ENCODE measurements at regions not wholly inside any gene's neighbourhood (a gene's known extent, or its start where the extent isn't known, plus 50 kb on each side); places are given as distances from the start of the nearest gene placed in this dataset.

DNA sequence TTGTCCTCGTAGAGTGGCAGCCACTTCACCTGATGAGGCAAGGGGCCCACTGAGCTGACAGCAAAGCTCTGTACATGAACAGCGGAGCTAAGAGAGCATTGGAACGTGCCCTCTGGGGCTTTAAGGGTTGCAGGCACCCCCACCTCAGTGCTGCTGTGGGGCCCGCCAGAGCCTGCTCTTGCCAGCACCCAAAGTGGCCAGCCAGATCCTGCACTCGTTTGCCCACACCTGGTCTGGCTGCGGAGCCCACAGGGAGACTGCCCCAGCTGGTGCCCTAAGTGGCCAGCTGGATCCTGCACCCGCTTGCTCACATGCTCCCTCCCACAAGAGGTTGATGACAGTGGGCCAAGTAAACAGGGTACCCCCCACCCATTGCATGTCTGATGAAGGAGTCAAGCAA is 783.4 kb upstream of the MIR17HG start:
- no peaks in the 10 kb centered on the region for H3K4me1 ChIP-seq (ENCODE audit: control insufficient read depth in 4 of 4, insufficient read depth in 4 of 4, low read length in 3 of 4)
- no peak overlapping the region for H3K9ac ChIP-seq (ENCODE audit: low read depth in 1 of 2, low read length in 2 of 2)
- H3K9me3 ChIP-seq (ENCODE audit: control insufficient read depth in 4 of 4, low read length in 3 of 4) = no peaks in the 10 kb centered on the region
- no peaks in the 10 kb centered on the region for H3K27me3 ChIP-seq (ENCODE audit: control insufficient read depth in 4 of 4, insufficient read depth in 4 of 4, low read length in 3 of 4)
- DNase-seq (ENCODE audit: low spot score) = no peak
- TF ChIP-seq, protein P1, sequence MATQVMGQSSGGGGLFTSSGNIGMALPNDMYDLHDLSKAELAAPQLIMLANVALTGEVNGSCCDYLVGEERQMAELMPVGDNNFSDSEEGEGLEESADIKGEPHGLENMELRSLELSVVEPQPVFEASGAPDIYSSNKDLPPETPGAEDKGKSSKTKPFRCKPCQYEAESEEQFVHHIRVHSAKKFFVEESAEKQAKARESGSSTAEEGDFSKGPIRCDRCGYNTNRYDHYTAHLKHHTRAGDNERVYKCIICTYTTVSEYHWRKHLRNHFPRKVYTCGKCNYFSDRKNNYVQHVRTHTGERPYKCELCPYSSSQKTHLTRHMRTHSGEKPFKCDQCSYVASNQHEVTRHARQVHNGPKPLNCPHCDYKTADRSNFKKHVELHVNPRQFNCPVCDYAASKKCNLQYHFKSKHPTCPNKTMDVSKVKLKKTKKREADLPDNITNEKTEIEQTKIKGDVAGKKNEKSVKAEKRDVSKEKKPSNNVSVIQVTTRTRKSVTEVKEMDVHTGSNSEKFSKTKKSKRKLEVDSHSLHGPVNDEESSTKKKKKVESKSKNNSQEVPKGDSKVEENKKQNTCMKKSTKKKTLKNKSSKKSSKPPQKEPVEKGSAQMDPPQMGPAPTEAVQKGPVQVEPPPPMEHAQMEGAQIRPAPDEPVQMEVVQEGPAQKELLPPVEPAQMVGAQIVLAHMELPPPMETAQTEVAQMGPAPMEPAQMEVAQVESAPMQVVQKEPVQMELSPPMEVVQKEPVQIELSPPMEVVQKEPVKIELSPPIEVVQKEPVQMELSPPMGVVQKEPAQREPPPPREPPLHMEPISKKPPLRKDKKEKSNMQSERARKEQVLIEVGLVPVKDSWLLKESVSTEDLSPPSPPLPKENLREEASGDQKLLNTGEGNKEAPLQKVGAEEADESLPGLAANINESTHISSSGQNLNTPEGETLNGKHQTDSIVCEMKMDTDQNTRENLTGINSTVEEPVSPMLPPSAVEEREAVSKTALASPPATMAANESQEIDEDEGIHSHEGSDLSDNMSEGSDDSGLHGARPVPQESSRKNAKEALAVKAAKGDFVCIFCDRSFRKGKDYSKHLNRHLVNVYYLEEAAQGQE (IDR thresholded peaks at IDR 0.05) = no peak
- TF ChIP-seq, protein P2, sequence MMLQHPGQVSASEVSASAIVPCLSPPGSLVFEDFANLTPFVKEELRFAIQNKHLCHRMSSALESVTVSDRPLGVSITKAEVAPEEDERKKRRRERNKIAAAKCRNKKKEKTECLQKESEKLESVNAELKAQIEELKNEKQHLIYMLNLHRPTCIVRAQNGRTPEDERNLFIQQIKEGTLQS (IDR thresholded peaks at IDR 0.05) = no peak
- no peak for TF ChIP-seq TAF1 (conservative IDR thresholded peaks at IDR 0.05)
- TF ChIP-seq, protein P3, sequence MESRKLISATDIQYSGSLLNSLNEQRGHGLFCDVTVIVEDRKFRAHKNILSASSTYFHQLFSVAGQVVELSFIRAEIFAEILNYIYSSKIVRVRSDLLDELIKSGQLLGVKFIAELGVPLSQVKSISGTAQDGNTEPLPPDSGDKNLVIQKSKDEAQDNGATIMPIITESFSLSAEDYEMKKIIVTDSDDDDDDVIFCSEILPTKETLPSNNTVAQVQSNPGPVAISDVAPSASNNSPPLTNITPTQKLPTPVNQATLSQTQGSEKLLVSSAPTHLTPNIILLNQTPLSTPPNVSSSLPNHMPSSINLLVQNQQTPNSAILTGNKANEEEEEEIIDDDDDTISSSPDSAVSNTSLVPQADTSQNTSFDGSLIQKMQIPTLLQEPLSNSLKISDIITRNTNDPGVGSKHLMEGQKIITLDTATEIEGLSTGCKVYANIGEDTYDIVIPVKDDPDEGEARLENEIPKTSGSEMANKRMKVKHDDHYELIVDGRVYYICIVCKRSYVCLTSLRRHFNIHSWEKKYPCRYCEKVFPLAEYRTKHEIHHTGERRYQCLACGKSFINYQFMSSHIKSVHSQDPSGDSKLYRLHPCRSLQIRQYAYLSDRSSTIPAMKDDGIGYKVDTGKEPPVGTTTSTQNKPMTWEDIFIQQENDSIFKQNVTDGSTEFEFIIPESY (IDR thresholded peaks at IDR 0.05) = no peak
- TF ChIP-seq NR2F2 (IDR thresholded peaks at IDR 0.05) = no peak
- TF ChIP-seq, protein P4, sequence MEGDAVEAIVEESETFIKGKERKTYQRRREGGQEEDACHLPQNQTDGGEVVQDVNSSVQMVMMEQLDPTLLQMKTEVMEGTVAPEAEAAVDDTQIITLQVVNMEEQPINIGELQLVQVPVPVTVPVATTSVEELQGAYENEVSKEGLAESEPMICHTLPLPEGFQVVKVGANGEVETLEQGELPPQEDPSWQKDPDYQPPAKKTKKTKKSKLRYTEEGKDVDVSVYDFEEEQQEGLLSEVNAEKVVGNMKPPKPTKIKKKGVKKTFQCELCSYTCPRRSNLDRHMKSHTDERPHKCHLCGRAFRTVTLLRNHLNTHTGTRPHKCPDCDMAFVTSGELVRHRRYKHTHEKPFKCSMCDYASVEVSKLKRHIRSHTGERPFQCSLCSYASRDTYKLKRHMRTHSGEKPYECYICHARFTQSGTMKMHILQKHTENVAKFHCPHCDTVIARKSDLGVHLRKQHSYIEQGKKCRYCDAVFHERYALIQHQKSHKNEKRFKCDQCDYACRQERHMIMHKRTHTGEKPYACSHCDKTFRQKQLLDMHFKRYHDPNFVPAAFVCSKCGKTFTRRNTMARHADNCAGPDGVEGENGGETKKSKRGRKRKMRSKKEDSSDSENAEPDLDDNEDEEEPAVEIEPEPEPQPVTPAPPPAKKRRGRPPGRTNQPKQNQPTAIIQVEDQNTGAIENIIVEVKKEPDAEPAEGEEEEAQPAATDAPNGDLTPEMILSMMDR (IDR thresholded peaks at IDR 0.05; ENCODE audit: low read depth, low read length, missing input control) = no peak
- TF ChIP-seq HNF4A (conservative IDR thresholded peaks at IDR 0.05) = no peak
- TF ChIP-seq JUND (IDR thresholded peaks at IDR 0.05) = no peak
- no peak for TF ChIP-seq GABPA (IDR thresholded peaks at IDR 0.05 in 1 of 2, conservative IDR thresholded peaks at IDR 0.05 in 1 of 2)
- no peak for TF ChIP-seq SP1 (IDR thresholded peaks at IDR 0.05)
- TF ChIP-seq, protein P5, sequence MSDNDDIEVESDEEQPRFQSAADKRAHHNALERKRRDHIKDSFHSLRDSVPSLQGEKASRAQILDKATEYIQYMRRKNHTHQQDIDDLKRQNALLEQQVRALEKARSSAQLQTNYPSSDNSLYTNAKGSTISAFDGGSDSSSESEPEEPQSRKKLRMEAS (IDR thresholded peaks at IDR 0.05) = no peak
- TF ChIP-seq RAD21 (IDR thresholded peaks at IDR 0.05) = no peak
- TF ChIP-seq RXRA (IDR thresholded peaks at IDR 0.05) = no peak
- no peak for TF ChIP-seq HNF4G (IDR thresholded peaks at IDR 0.05)
- no peak for TF ChIP-seq FOXA2 (IDR thresholded peaks at IDR 0.05)
- no peak for TF ChIP-seq EGR1 (IDR thresholded peaks at IDR 0.05; ENCODE audit: low read depth in 2 of 2)
- H3K27ac ChIP-seq (ENCODE audit: low read depth in 1 of 2, low read length in 2 of 2) = no peak overlapping the region
- WGBS = 83% methylated on average over 7 of the region's 7 CpGs
- no peak overlapping the region for H3K4me3 ChIP-seq (ENCODE audit: low read depth in 1 of 3, low read length in 3 of 3)
- no peaks in the 10 kb centered on the region for H3K36me3 ChIP-seq (ENCODE audit: control insufficient read depth in 4 of 4, insufficient read depth in 3 of 4, low read depth in 1 of 4, low read length in 3 of 4)

DNA sequence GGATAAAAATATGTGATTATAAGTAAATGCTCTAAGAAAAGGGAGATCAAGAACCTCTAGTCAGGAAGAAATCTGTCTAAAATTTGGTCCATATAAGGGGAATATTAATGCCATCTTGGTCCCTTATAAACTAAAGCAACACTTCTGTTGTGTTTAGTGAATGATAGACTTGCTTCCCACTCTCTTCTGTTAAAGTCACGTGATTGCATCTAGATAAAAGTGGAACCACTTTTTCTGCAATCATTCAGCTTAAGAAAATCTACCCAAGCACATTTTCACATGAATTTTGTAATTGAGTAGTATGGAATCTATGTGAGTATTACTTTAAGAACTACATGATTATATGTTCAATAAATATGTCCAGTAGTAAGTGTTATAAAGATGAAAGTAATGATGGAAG is 782.9 kb upstream of the MIR17HG start:
- WGBS = 61% methylated on average over 1 of the region's 1 CpG
- DNase-seq (ENCODE audit: low spot score) = no peak
- no peak overlapping the region for H3K9ac ChIP-seq (ENCODE audit: low read depth in 1 of 2, low read length in 2 of 2)
- TF ChIP-seq RXRA (IDR thresholded peaks at IDR 0.05) (no peak), FOXA1 (IDR thresholded peaks at IDR 0.05) (no peak)
- no peak overlapping the region for H3K27ac ChIP-seq (ENCODE audit: low read depth in 1 of 2, low read length in 2 of 2)
- no peaks in the 10 kb centered on the region for H3K9me3 ChIP-seq (ENCODE audit: control insufficient read depth in 4 of 4, low read length in 3 of 4)
- no peaks in the 10 kb centered on the region for H3K27me3 ChIP-seq (ENCODE audit: control insufficient read depth in 4 of 4, insufficient read depth in 4 of 4, low read length in 3 of 4)
- H3K36me3 ChIP-seq (ENCODE audit: control insufficient read depth in 4 of 4, insufficient read depth in 3 of 4, low read depth in 1 of 4, low read length in 3 of 4) = no peaks in the 10 kb centered on the region
- H3K4me1 ChIP-seq (ENCODE audit: control insufficient read depth in 4 of 4, insufficient read depth in 4 of 4, low read length in 3 of 4) = no peaks in the 10 kb centered on the region
- no peak overlapping the region for H3K4me3 ChIP-seq (ENCODE audit: low read depth in 1 of 3, low read length in 3 of 3)

Data from liver (tissue), 8 donors.